ENCODE measurements at regions not wholly inside any gene's neighbourhood (a gene's known extent, or its start where the extent isn't known, plus 50 kb on each side); places are given as distances from the start of the nearest gene placed in this dataset.
A peak's percentile ranks its signal among the peaks of the same experiment; 100 is the strongest.
"Not testable (repeated sequence)": the region's sequence is repeated elsewhere in the genome, so short reads cannot be mapped to it uniquely, and the experiment has no call there.

- no peaks in the 10 kb centered on the region for H3K4me1 ChIP-seq (ENCODE audit: control insufficient read depth, insufficient read depth, low read length, unreplicated experiment)
- no peak overlapping the region for H3K4me3 ChIP-seq (ENCODE audit: low read depth, low read length)
- no peaks in the 10 kb centered on the region for H3K36me3 ChIP-seq (ENCODE audit: insufficient read depth, low read length)
- no peaks in the 10 kb centered on the region for H3K27me3 ChIP-seq (ENCODE audit: insufficient read depth, low read length)
- H2AFZ ChIP-seq (ENCODE audit: low read length, unreplicated experiment): no peak overlapping the region
- no peak overlapping the region for H3K27ac ChIP-seq (ENCODE audit: low read depth, low read length)
- no peaks in the 10 kb centered on the region for H3K79me2 ChIP-seq (ENCODE audit: control insufficient read depth, insufficient read depth, low read length, unreplicated experiment)
Observed at GRCh38 chr1:186775881-186776560, 52.7 kb upstream of the PLA2G4A start.

- Histone ChIP-seq H3K4me3 (ENCODE audit: low read depth, low read length) (no peak overlapping the region), H3K27me3 (ENCODE audit: insufficient read depth, low read length) (no peaks in the 10 kb centered on the region), H3K4me1 (ENCODE audit: control insufficient read depth, insufficient read depth, low read length, unreplicated experiment) (no peaks in the 10 kb centered on the region), H3K36me3 (ENCODE audit: insufficient read depth, low read length) (no peaks in the 10 kb centered on the region), H3K27ac (ENCODE audit: low read depth, low read length) (no peak overlapping the region), H3K79me2 (ENCODE audit: control insufficient read depth, insufficient read depth, low read length, unreplicated experiment) (no peaks in the 10 kb centered on the region), H2AFZ (ENCODE audit: low read length, unreplicated experiment) (no peak overlapping the region)
Observed at GRCh38 chr1:186775036-186775435, 53.7 kb upstream of the PLA2G4A start.

- Histone ChIP-seq H3K27ac (ENCODE audit: low read depth, low read length) (no peak overlapping the region), H3K36me3 (ENCODE audit: insufficient read depth, low read length) (no peaks in the 10 kb centered on the region), H2AFZ (ENCODE audit: low read length, unreplicated experiment) (no peak overlapping the region), H3K27me3 (ENCODE audit: insufficient read depth, low read length) (no peaks in the 10 kb centered on the region), H3K79me2 (ENCODE audit: control insufficient read depth, insufficient read depth, low read length, unreplicated experiment) (no peaks in the 10 kb centered on the region), H3K4me3 (ENCODE audit: low read depth, low read length) (no peak overlapping the region), H3K4me1 (ENCODE audit: control insufficient read depth, insufficient read depth, low read length, unreplicated experiment) (no peaks in the 10 kb centered on the region)
Observed at GRCh38 chr1:186772228-186772627, 56.5 kb upstream of the PLA2G4A start.

GRCh38 chr1:186770421-186770820, 58.3 kb upstream of the PLA2G4A start:
- no peaks in the 10 kb centered on the region for H3K36me3 ChIP-seq (ENCODE audit: insufficient read depth, low read length)
- H3K27ac ChIP-seq (ENCODE audit: low read depth, low read length): no peak overlapping the region
- H3K4me1 ChIP-seq (ENCODE audit: control insufficient read depth, insufficient read depth, low read length, unreplicated experiment): no peaks in the 10 kb centered on the region
- H2AFZ ChIP-seq (ENCODE audit: low read length, unreplicated experiment): no peak overlapping the region
- H3K79me2 ChIP-seq (ENCODE audit: control insufficient read depth, insufficient read depth, low read length, unreplicated experiment): no peaks in the 10 kb centered on the region
- H3K4me3 ChIP-seq (ENCODE audit: low read depth, low read length): no peak overlapping the region
- no peaks in the 10 kb centered on the region for H3K27me3 ChIP-seq (ENCODE audit: insufficient read depth, low read length)

GRCh38 chr1:186768906-186769305, 59.8 kb upstream of the PLA2G4A start:
- Histone ChIP-seq H3K4me3 (ENCODE audit: low read depth, low read length) (no peak overlapping the region), H3K27me3 (ENCODE audit: insufficient read depth, low read length) (no peaks in the 10 kb centered on the region), H3K4me1 (ENCODE audit: control insufficient read depth, insufficient read depth, low read length, unreplicated experiment) (no peaks in the 10 kb centered on the region), H2AFZ (ENCODE audit: low read length, unreplicated experiment) (no peak overlapping the region), H3K27ac (ENCODE audit: low read depth, low read length) (no peak overlapping the region), H3K79me2 (ENCODE audit: control insufficient read depth, insufficient read depth, low read length, unreplicated experiment) (no peaks in the 10 kb centered on the region), H3K36me3 (ENCODE audit: insufficient read depth, low read length) (no peaks in the 10 kb centered on the region)

- H3K27me3 ChIP-seq (ENCODE audit: insufficient read depth, low read length): no peaks in the 10 kb centered on the region
- no peak overlapping the region for H2AFZ ChIP-seq (ENCODE audit: low read length, unreplicated experiment)
- H3K4me3 ChIP-seq (ENCODE audit: low read depth, low read length): no peak overlapping the region
- no peaks in the 10 kb centered on the region for H3K36me3 ChIP-seq (ENCODE audit: insufficient read depth, low read length)
- no peaks in the 10 kb centered on the region for H3K79me2 ChIP-seq (ENCODE audit: control insufficient read depth, insufficient read depth, low read length, unreplicated experiment)
- no peak overlapping the region for H3K27ac ChIP-seq (ENCODE audit: low read depth, low read length)
- peaks cover 17% of the 10 kb centered on the region for H3K4me1 ChIP-seq (ENCODE audit: control insufficient read depth, insufficient read depth, low read length, unreplicated experiment)
Observed at GRCh38 chr1:186765446-186765845, 63.3 kb upstream of the PLA2G4A start.

- Histone ChIP-seq H3K36me3 (ENCODE audit: insufficient read depth, low read length) (no peaks in the 10 kb centered on the region), H3K4me3 (ENCODE audit: low read depth, low read length) (no peak overlapping the region), H2AFZ (ENCODE audit: low read length, unreplicated experiment) (peak overlapping the region; percentile 62), H3K27me3 (ENCODE audit: insufficient read depth, low read length) (no peaks in the 10 kb centered on the region), H3K79me2 (ENCODE audit: control insufficient read depth, insufficient read depth, low read length, unreplicated experiment) (no peaks in the 10 kb centered on the region), H3K27ac (ENCODE audit: low read depth, low read length) (peak overlapping the region; percentile 66), H3K4me1 (ENCODE audit: control insufficient read depth, insufficient read depth, low read length, unreplicated experiment) (peaks cover 17% of the 10 kb centered on the region)
Observed at GRCh38 chr1:186763107-186763506, 65.6 kb upstream of the PLA2G4A start.

GRCh38 chr1:186762653-186763052, 66.1 kb upstream of the PLA2G4A start:
- no peaks in the 10 kb centered on the region for H3K36me3 ChIP-seq (ENCODE audit: insufficient read depth, low read length)
- H3K27ac ChIP-seq (ENCODE audit: low read depth, low read length): peak overlapping the region; percentile 66
- H2AFZ ChIP-seq (ENCODE audit: low read length, unreplicated experiment): peak overlapping the region; percentile 62
- H3K4me1 ChIP-seq (ENCODE audit: control insufficient read depth, insufficient read depth, low read length, unreplicated experiment): peaks cover 17% of the 10 kb centered on the region
- H3K4me3 ChIP-seq (ENCODE audit: low read depth, low read length): no peak overlapping the region
- H3K27me3 ChIP-seq (ENCODE audit: insufficient read depth, low read length): no peaks in the 10 kb centered on the region
- no peaks in the 10 kb centered on the region for H3K79me2 ChIP-seq (ENCODE audit: control insufficient read depth, insufficient read depth, low read length, unreplicated experiment)

- no peak overlapping the region for H3K27ac ChIP-seq (ENCODE audit: low read depth, low read length)
- no peak overlapping the region for H2AFZ ChIP-seq (ENCODE audit: low read length, unreplicated experiment)
- H3K27me3 ChIP-seq (ENCODE audit: insufficient read depth, low read length): no peaks in the 10 kb centered on the region
Observed at GRCh38 chr1:186761358-186761757, 67.4 kb upstream of the PLA2G4A start.

GRCh38 chr1:186760446-186760845, 68.3 kb upstream of the PLA2G4A start:
- H3K4me1 ChIP-seq (ENCODE audit: control insufficient read depth, insufficient read depth, low read length, unreplicated experiment): peaks cover 17% of the 10 kb centered on the region
- no peak overlapping the region for H2AFZ ChIP-seq (ENCODE audit: low read length, unreplicated experiment)
- no peak overlapping the region for H3K4me3 ChIP-seq (ENCODE audit: low read depth, low read length)
- no peaks in the 10 kb centered on the region for H3K27me3 ChIP-seq (ENCODE audit: insufficient read depth, low read length)
- H3K36me3 ChIP-seq (ENCODE audit: insufficient read depth, low read length): no peaks in the 10 kb centered on the region
- no peak overlapping the region for H3K27ac ChIP-seq (ENCODE audit: low read depth, low read length)
- no peaks in the 10 kb centered on the region for H3K79me2 ChIP-seq (ENCODE audit: control insufficient read depth, insufficient read depth, low read length, unreplicated experiment)

More at GRCh38 chr1:186761358-186761757, 67.4 kb upstream of the PLA2G4A start:
- Histone ChIP-seq H3K4me3 (ENCODE audit: low read depth, low read length) (no peak overlapping the region), H3K4me1 (ENCODE audit: control insufficient read depth, insufficient read depth, low read length, unreplicated experiment) (peaks cover 17% of the 10 kb centered on the region), H3K79me2 (ENCODE audit: control insufficient read depth, insufficient read depth, low read length, unreplicated experiment) (no peaks in the 10 kb centered on the region), H3K36me3 (ENCODE audit: insufficient read depth, low read length) (no peaks in the 10 kb centered on the region)

- not testable (repeated sequence) for H3K4me3 ChIP-seq (ENCODE audit: low read depth, low read length); H3K79me2 ChIP-seq (ENCODE audit: control insufficient read depth, insufficient read depth, low read length, unreplicated experiment); H3K36me3 ChIP-seq (ENCODE audit: insufficient read depth, low read length); H3K27me3 ChIP-seq (ENCODE audit: insufficient read depth, low read length); H3K27ac ChIP-seq (ENCODE audit: low read depth, low read length); H2AFZ ChIP-seq (ENCODE audit: low read length, unreplicated experiment)
- peaks cover 17% of the 10 kb centered on the region for H3K4me1 ChIP-seq (ENCODE audit: control insufficient read depth, insufficient read depth, low read length, unreplicated experiment)
Observed at GRCh38 chr1:186758896-186759606, 69.7 kb upstream of the PLA2G4A start.
